HL-60 (cell line): ENCODE measurements at regions not wholly inside any gene's neighbourhood (a gene's known extent, or its start where the extent isn't known, plus 50 kb on each side); places are given as distances from the start of the nearest gene placed in this dataset.
"Not testable (repeated sequence)": the region's sequence is repeated elsewhere in the genome, so short reads cannot be mapped to it uniquely, and the experiment has no call there.

Experiments
- DNase-seq, 2 experiments: peaks; one replicate each; pipeline ENCODE4 v3.0.0-alpha.2; 2010 to 2020; ENCODE audit warnings: low read depth in 1 of 2, low spot score in 1 of 2
- H3K27ac ChIP-seq: fragments of 250-450 bp; sonication (Bioruptor Pico); replicated peaks from 2 replicates; pipeline ENCODE4 v1.5.1; 2020; ENCODE audit warnings: mild to moderate bottlenecking, moderate library complexity
- H3K27me3 ChIP-seq: fragments of 250-450 bp; sonication (Bioruptor Pico); 2 replicates; pipeline ENCODE4 v1.5.1; 2021; ENCODE audit warnings: mild to moderate bottlenecking, moderate library complexity; ENCODE audit not compliant: insufficient read depth, poor library complexity, severe bottlenecking
- H3K4me3 ChIP-seq: replicated peaks from 2 replicates; pipeline ENCODE4 v1.5.1; 2011; ENCODE audit warnings: mild to moderate bottlenecking, control low read depth, low read length; ENCODE audit not compliant: insufficient read depth
- CTCF ChIP-seq: IDR thresholded peaks from one replicate; pipeline ENCODE4 v1.5.1; 2011; ENCODE audit warnings: low read length, control low read depth, inconsistent platforms; ENCODE audit not compliant: insufficient read depth
- GABPA ChIP-seq: IDR thresholded peaks from 2 replicates; pipeline ENCODE4 v1.6.1; 2012; ENCODE audit warnings: low read depth
- POLR2AphosphoS5 ChIP-seq: IDR thresholded peaks from 2 replicates; pipeline ENCODE4 v1.6.1; 2012; ENCODE audit warnings: low read depth
- REST ChIP-seq: IDR thresholded peaks from 2 replicates; pipeline ENCODE4 v1.6.1; 2012; ENCODE audit warnings: low read depth; ENCODE audit not compliant: insufficient replicate concordance
- SPI1 ChIP-seq: IDR thresholded peaks from 2 replicates; pipeline ENCODE4 v1.6.1; 2012; ENCODE audit warnings: low read depth, mild to moderate bottlenecking, borderline replicate concordance

DNA sequence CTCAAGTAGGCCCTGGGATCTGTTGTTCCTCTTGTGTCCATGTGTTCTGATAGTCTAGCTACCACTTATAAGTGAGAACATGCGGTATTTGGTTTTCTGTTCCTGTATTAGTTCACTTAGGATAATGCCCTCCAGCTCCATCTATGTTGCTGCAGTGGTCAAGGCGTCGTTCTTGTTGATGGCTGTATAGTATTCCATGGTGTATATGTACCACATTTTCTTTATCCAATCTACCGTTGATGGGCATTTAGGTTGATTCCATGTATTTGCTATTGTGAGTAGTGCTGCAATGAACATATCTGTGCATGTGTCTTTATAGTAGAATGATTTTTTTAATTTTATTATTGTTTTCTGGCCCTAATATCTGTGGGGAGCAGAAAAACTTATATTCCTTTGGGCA, 74.3 kb downstream of the MAT2B start:
- H3K27me3 ChIP-seq, result no peaks in the 10 kb centered on the region
- DNase-seq, result no peak
- no peak overlapping the region for H3K4me3 ChIP-seq
- TF ChIP-seq SPI1, result no peak
- no peak for TF ChIP-seq CTCF
- TF ChIP-seq REST, result no peak
- no peak for TF ChIP-seq GABPA
- TF ChIP-seq POLR2AphosphoS5, result no peak
- no peak overlapping the region for H3K27ac ChIP-seq

GRCh38 chr5:163580516-163580915, 75.1 kb downstream of the MAT2B start:
- no peak for TF ChIP-seq GABPA
- no peak for TF ChIP-seq REST
- TF ChIP-seq POLR2AphosphoS5, result no peak
- no peak for TF ChIP-seq CTCF
- no peak for TF ChIP-seq SPI1
- H3K27ac ChIP-seq, result no peak overlapping the region
- no peak for DNase-seq
- no peak overlapping the region for H3K4me3 ChIP-seq
- no peaks in the 10 kb centered on the region for H3K27me3 ChIP-seq

GRCh38 chr5:163583491-163584153, 78.2 kb downstream of the MAT2B start:
- not testable (repeated sequence) for H3K27ac ChIP-seq, DNase-seq, H3K27me3 ChIP-seq, H3K4me3 ChIP-seq

DNA sequence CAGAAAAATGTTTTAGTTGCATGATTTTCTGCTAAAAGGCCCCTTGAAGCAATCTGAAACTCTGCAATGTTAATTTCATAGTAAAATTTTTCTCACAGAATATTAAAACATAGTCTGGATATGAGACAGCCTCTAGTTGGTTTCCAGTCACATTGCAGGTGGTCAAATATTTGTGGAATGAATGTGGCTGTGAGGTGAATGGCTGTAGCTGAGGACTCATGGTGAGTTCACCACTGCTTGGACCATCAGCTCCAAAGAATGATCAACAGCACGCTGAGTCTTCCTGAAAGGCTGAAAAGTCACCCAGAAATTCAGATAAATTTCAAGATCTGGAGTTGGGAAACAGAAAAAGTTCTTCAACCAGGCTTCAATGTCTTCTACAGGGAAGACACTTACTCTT, 79.8 kb downstream of the MAT2B start:
- no peak for TF ChIP-seq GABPA
- no peak for TF ChIP-seq REST
- TF ChIP-seq CTCF, result no peak
- no peak for TF ChIP-seq POLR2AphosphoS5
- no peak for TF ChIP-seq SPI1
- no peak for DNase-seq
- H3K4me3 ChIP-seq, result no peak overlapping the region
- H3K27me3 ChIP-seq, result no peaks in the 10 kb centered on the region
- no peak overlapping the region for H3K27ac ChIP-seq
